A673 (cell line): ENCODE measurements at regions not wholly inside any gene's neighbourhood (a gene's known extent, or its start where the extent isn't known, plus 50 kb on each side); places are given as distances from the start of the nearest gene placed in this dataset.
"Not testable (repeated sequence)": the region's sequence is repeated elsewhere in the genome, so short reads cannot be mapped to it uniquely, and the experiment has no call there.

ENCODE experiments used
- BruUV-seq: library from RNA; stranded (reverse); fragments of 400-500 nt; replicated peaks from 2 replicates; lab custom pipeline; 2021; lab: Mats Ljungman, UMichigan
- CTCF ChIA-PET: fragments of 300-600 bp; sonication (Branson Sonifier 250); formaldehyde crosslinking; loops from one replicate; lab custom pipeline; 2022; ENCODE audit warnings: antibody characterized with exemption; lab: Charles Lee
- POLR2A ChIA-PET: fragments of 300-600 bp; sonication (Branson Sonifier 250); formaldehyde crosslinking; loops from one replicate; lab custom pipeline; 2022; ENCODE audit warnings: antibody characterized with exemption; ENCODE audit not compliant: low non-redundant PET; lab: Charles Lee
- DNase-seq: peaks from one replicate; pipeline ENCODE4 v3.0.0-alpha.2; 2015; ENCODE audit warnings: low spot score
- H3K27ac ChIP-seq: fragments of 200-600 bp; sonication (generic); 2 replicates; pipeline ENCODE4 v1.5.1; 2016; ENCODE audit warnings: mixed run types, low read depth, mild to moderate bottlenecking, mixed read lengths, antibody characterized with exemption, low read length; ENCODE audit not compliant: poor library complexity, severe bottlenecking
- H3K27me3 ChIP-seq: fragments of 200-600 bp; sonication (generic); replicated peaks from 2 replicates; pipeline ENCODE4 v1.6.1; 2017; ENCODE audit warnings: mixed run types, low read depth, mild to moderate bottlenecking, mixed read lengths, antibody characterized with exemption, low read length; ENCODE audit not compliant: insufficient read depth, poor library complexity
- H3K36me3 ChIP-seq: fragments of 200-600 bp; sonication (generic); 2 replicates; pipeline ENCODE4 v1.6.1; 2016; ENCODE audit warnings: mixed run types, mild to moderate bottlenecking, mixed read lengths, antibody characterized with exemption, low read length; ENCODE audit not compliant: insufficient read depth, poor library complexity, severe bottlenecking
- H3K4me1 ChIP-seq: fragments of 200-600 bp; sonication (generic); 2 replicates; pipeline ENCODE4 v1.6.1; 2017; ENCODE audit warnings: mixed run types, mild to moderate bottlenecking, mixed read lengths, antibody characterized with exemption, low read length; ENCODE audit not compliant: insufficient read depth, poor library complexity, severe bottlenecking
- H3K4me3 ChIP-seq: fragments of 200-600 bp; sonication (generic); 2 replicates; pipeline ENCODE4 v1.5.1; 2016; ENCODE audit warnings: low read depth, mixed run types, mild to moderate bottlenecking, mixed read lengths, low read length; ENCODE audit not compliant: poor library complexity, severe bottlenecking
- H3K9me3 ChIP-seq: fragments of 200-600 bp; sonication (generic); 2 replicates; pipeline ENCODE4 v1.6.1; 2016; ENCODE audit warnings: mixed run types, low read depth, mild to moderate bottlenecking, mixed read lengths, antibody characterized with exemption, low read length; ENCODE audit not compliant: poor library complexity, severe bottlenecking
- CTCF ChIP-seq: fragments of 300-800, 200-600 bp; sonication (generic); conservative IDR thresholded peaks from 2 replicates; pipeline ENCODE4 v1.5.1; 2017; ENCODE audit warnings: low read depth, mild to moderate bottlenecking, antibody characterized with exemption, low read length, moderate library complexity, mixed read lengths
- EZH2 ChIP-seq: fragments of 200-600 bp; sonication (generic); IDR thresholded peaks from 2 replicates; pipeline ENCODE4 v1.6.1; 2017; ENCODE audit warnings: borderline replicate concordance, low read depth, mild to moderate bottlenecking, mixed read lengths, antibody characterized with exemption, low read length; ENCODE audit not compliant: poor library complexity, severe bottlenecking
- intact Hi-C: fragments of 100-400 bp; cut with micrococcal nuclease; formaldehyde crosslinking; loops from one replicate; pipeline ENCODE4 v1.10.0; 2022; ENCODE audit not compliant: unreplicated experiment

DNA sequence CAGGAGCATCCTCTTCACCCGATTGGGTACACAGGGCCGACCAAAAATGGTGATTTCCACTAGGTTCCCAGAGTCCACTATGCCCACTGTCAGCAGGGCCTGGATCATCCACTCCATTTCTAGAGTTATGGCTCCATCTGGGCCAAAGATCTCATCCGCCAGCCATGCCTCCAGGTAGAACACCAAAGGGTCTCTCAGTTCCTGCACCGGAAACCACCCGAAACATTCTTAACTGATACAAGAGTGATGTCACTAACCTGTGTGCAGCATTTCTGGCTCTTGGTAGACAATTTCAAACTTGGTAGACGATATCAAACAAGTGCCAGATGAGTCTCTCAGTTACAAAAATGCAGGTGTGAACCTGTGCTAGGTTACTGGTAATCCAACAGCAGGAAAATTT, 306.1 kb downstream of the BCOR start:
- Histone ChIP-seq H3K27ac (no peak overlapping the region), H3K9me3 (no peaks in the 10 kb centered on the region), H3K27me3 (no peaks in the 10 kb centered on the region), H3K4me1 (no peaks in the 10 kb centered on the region), H3K4me3 (no peak overlapping the region), H3K36me3 (no peaks in the 10 kb centered on the region)
- no TSS peak for BruUV-seq
- intact Hi-C loops, result no loop called here
- ChIA-PET CTCF (no interaction called here), POLR2A (no interaction called here)
- TF ChIP-seq CTCF (no peak), EZH2 (no peak)
- no peak for DNase-seq

- intact Hi-C loops, result no loop called here
- Histone ChIP-seq H3K4me1 (no peaks in the 10 kb centered on the region), H3K9me3 (no peaks in the 10 kb centered on the region), H3K36me3 (no peaks in the 10 kb centered on the region), H3K27me3 (no peaks in the 10 kb centered on the region), H3K4me3 (no peak overlapping the region), H3K27ac (no peak overlapping the region)
- no peak for DNase-seq
- TF ChIP-seq CTCF, result no peak
- TF ChIP-seq EZH2, result no peak
- CTCF ChIA-PET, result no interaction called here
- POLR2A ChIA-PET, result no interaction called here
- BruUV-seq, result no TSS peak
These were observed 302.2 kb downstream of the BCOR start for GRCh38 chrX:39795605-39796004.

DNA sequence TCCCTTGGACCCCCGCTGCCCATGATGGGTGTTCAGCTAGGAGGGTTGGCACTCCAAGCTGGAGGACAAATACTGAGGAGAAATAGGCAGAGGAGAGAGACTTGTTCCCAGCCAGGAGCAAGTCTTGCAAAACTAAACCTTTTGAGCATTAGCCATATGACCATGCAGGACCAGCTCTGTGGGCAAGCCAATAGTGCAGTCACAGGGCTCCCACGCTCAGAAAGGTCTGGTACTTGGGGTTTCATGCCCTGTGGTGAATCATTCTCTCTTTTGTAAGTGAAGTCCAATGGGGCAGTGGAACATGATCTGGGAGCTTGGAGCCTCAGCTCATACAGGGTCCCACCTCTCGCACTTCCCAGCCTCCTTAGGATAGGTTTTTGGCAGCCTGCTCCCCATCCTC, 300.9 kb downstream of the BCOR start:
- DNase-seq, result no peak
- TF ChIP-seq EZH2 (no peak), CTCF (no peak)
- no TSS peak for BruUV-seq
- no peak overlapping the region for H3K4me3 ChIP-seq
- CTCF ChIA-PET, result interaction anchor here (0.6 to 0.7 kb wide), 2 partner anchors 17 to 839 kb away, joined by 3 read pairs; no protein-coding TSS in a partner anchor
- intact Hi-C loops, result no loop called here
- H3K4me1 ChIP-seq, result no peaks in the 10 kb centered on the region
- H3K36me3 ChIP-seq, result no peaks in the 10 kb centered on the region
- H3K27me3 ChIP-seq, result no peaks in the 10 kb centered on the region
- POLR2A ChIA-PET, result no interaction called here
- H3K27ac ChIP-seq, result no peak overlapping the region
- no peaks in the 10 kb centered on the region for H3K9me3 ChIP-seq

- DNase-seq, POLR2A ChIA-PET, H3K4me3 ChIP-seq, intact Hi-C loops, H3K27me3 ChIP-seq, H3K36me3 ChIP-seq, H3K27ac ChIP-seq, CTCF ChIA-PET, BruUV-seq, H3K4me1 ChIP-seq, H3K9me3 ChIP-seq: not testable (repeated sequence)
These were observed 299.3 kb downstream of the BCOR start for GRCh38 chrX:39798488-39798887.
